Pancreas (tissue), 10 donors: ENCODE measurements at regions not wholly inside any gene's neighbourhood (a gene's known extent, or its start where the extent isn't known, plus 50 kb on each side); places are given as distances from the start of the nearest gene placed in this dataset.
A peak's percentile ranks its signal among the peaks of the same experiment; 100 is the strongest.

Experiments
- ATAC-seq, 4 donors: fragments of 200-7000 bp; cut with Tn5 transposase; one replicate each; pipeline versions ENCODE4 v1.8.0 to v1.9.1; 2020; ENCODE audit warnings: mild to moderate bottlenecking in 4 of 4, moderate library complexity in 4 of 4
- DNase-seq, 6 donors: peaks; one replicate each; pipeline ENCODE4 v3.0.0-alpha.2; 2020
- FAIRE-seq: peaks from 2 replicates; lab custom pipeline; 2012; peaks lifted over from hg19 to GRCh38; lab: Jason Lieb, UNC
- H3K27ac ChIP-seq, 4 donors: fragments of 200-600 bp; sonication (generic); 1 replicate in 3 of 4; 2 replicates in 1 of 4; pipeline versions ENCODE4 v1.5.0 to v1.8.0; 2020
- H3K27me3 ChIP-seq, 4 donors: fragments of 200-600 bp; one replicate each; pipeline ENCODE4 v1.8.0; 2021
- H3K36me3 ChIP-seq, 3 donors: fragments of 200-600 bp; sonication (generic) in 1 of 3; one replicate each; pipeline versions ENCODE4 v1.5.0 to v1.8.0; 2020 to 2021
- H3K4me1 ChIP-seq, 3 donors: fragments of 200-600 bp; one replicate each; pipeline ENCODE4 v1.8.0; 2021
- H3K4me3 ChIP-seq, 4 donors: fragments of 200-600 bp; sonication (generic) in 2 of 4; one replicate each; pipeline versions ENCODE4 v1.5.0 to v1.8.0; 2020 to 2021
- H3K9me3 ChIP-seq, 4 donors: fragments of 200-600 bp; one replicate each; pipeline ENCODE4 v1.8.0; 2021
- CTCF ChIP-seq, 4 donors: fragments of 200-600 bp; sonication (generic) in 3 of 4; IDR thresholded peaks; one replicate each; pipeline versions ENCODE4 v1.5.0 to v1.8.0; 2021; ENCODE audit warnings: antibody characterized with exemption in 4 of 4
- WGBS, 2 donors: extraction: QIAGEN DNeasy Blood & Tissue Kit; methylation state at CpG; one replicate each; pipeline ENCODE4 v1.1.7; 2013; 5-methylcytosine and 5-hydroxymethylcytosine counted together
- intact Hi-C, 3 donors: fragments of 100-400 bp; cut with DNase I; formaldehyde crosslinking; loops; one replicate each; pipeline versions ENCODE4 v1.11.1 to v1.14.2; 2022
- donor health status: healthy with polysubstance abuse.
- donor health status: DM: no; HTN: no; CAD: no; lungs with moderate emphysema.
- donor health status: DM: no; HTN: no; CAD: no.
- donor health status: control.
- donor health status: control.
- donor health status: Bipolar disorder and iron deficiency.
- donor health status: DM: yes; HTN: yes; CAD: no.
- donor health status: DM: no; HTN: no; CAD: no.
- donor health status: DM: no; HTN: no; CAD: no.
- donor health status: DM: yes; HTN: yes; CAD: no.

GRCh38 chr12:124622764-124623163, 55.4 kb upstream of the NCOR2 start:
- Histone ChIP-seq H3K4me1 (peaks cover 0 to 6% (median 0%) of the 10 kb centered on the region in 3 donors), H3K27me3 (no peaks in the 10 kb centered on the region), H3K4me3 (no peak overlapping the region), H3K27ac (no peak overlapping the region), H3K9me3 (no peaks in the 10 kb centered on the region), H3K36me3 (no peaks in the 10 kb centered on the region)
- FAIRE-seq (no peak), ATAC-seq (no peak), DNase-seq (peak in 1 of 6 donors; percentile 48)
- TF ChIP-seq CTCF (IDR thresholded peaks at IDR 0.05): no peak
- intact Hi-C loops: no loop called here
- 78 to 81% methylated on average over 10 of the region's 10 CpGs for WGBS, 2 donors

GRCh38 chr12:124622331-124622730, 54.9 kb upstream of the NCOR2 start:
- Histone ChIP-seq H3K4me3 (no peak overlapping the region), H3K27me3 (no peaks in the 10 kb centered on the region), H3K4me1 (peaks cover 0 to 6% (median 0%) of the 10 kb centered on the region in 3 donors), H3K36me3 (no peaks in the 10 kb centered on the region), H3K9me3 (no peaks in the 10 kb centered on the region), H3K27ac (no peak overlapping the region)
- FAIRE-seq (no peak), ATAC-seq (no peak), DNase-seq (peak in 1 of 6 donors; percentile 56)
- WGBS, 2 donors: 77 to 90% methylated on average over 7 of the region's 7 CpGs
- TF ChIP-seq CTCF (IDR thresholded peaks at IDR 0.05): no peak
- intact Hi-C loops: no loop called here

GRCh38 chr12:124621296-124621660, 53.9 kb upstream of the NCOR2 start:
- H3K4me3 ChIP-seq: no peak overlapping the region
- 58 to 65% methylated on average over 11 of the region's 11 CpGs for WGBS, 2 donors

GRCh38 chr12:124620606-124621295, 53.3 kb upstream of the NCOR2 start:
- H3K27me3 ChIP-seq: no peaks in the 10 kb centered on the region
- H3K4me3 ChIP-seq: no peak overlapping the region
- FAIRE-seq (no peak), ATAC-seq (peak; percentile 13 to 57 (median 32)), DNase-seq (peak in 1 of 6 donors; percentile 46)
- 68 to 74% methylated on average over 12 of the region's 12 CpGs for WGBS, 2 donors
- intact Hi-C loops: no loop called here
- H3K9me3 ChIP-seq: no peaks in the 10 kb centered on the region
- peak overlapping the region in 3 of 4 donors; percentile 2 to 31 (median 17) for H3K27ac ChIP-seq
- H3K4me1 ChIP-seq: peaks cover 0 to 3% (median 0%) of the 10 kb centered on the region in 3 donors
- TF ChIP-seq CTCF (IDR thresholded peaks at IDR 0.05): no peak
- no peaks in the 10 kb centered on the region for H3K36me3 ChIP-seq

More at GRCh38 chr12:124621296-124621660, 53.9 kb upstream of the NCOR2 start:
- peaks cover 0 to 3% (median 0%) of the 10 kb centered on the region in 3 donors for H3K4me1 ChIP-seq
- no peaks in the 10 kb centered on the region for H3K9me3 ChIP-seq
- FAIRE-seq: no peak
- no peaks in the 10 kb centered on the region for H3K36me3 ChIP-seq
- no peak for TF ChIP-seq CTCF (IDR thresholded peaks at IDR 0.05)
- H3K27ac ChIP-seq: peak overlapping the region in 3 of 4 donors; percentile 2 to 31 (median 17)
- intact Hi-C loops: no loop called here
- DNase-seq: peak in 4 of 6 donors; percentile 45 to 74 (median 56)
- ATAC-seq: peak; percentile 13 to 76 (median 72)
- no peaks in the 10 kb centered on the region for H3K27me3 ChIP-seq

GRCh38 chr12:124618291-124618902, 51.0 kb upstream of the NCOR2 start:
- WGBS, 2 donors: 59 to 72% methylated on average over 21 of the region's 21 CpGs
- Histone ChIP-seq H3K27ac (no peak overlapping the region), H3K4me3 (no peak overlapping the region), H3K27me3 (no peaks in the 10 kb centered on the region), H3K4me1 (peaks cover 0 to 3% (median 0%) of the 10 kb centered on the region in 3 donors), H3K36me3 (no peaks in the 10 kb centered on the region), H3K9me3 (no peaks in the 10 kb centered on the region)
- FAIRE-seq: no peak
- no peak for DNase-seq
- no peak for TF ChIP-seq CTCF (IDR thresholded peaks at IDR 0.05)
- intact Hi-C loops: no loop called here
- ATAC-seq: no peak
